Endodermal cell (in vitro differentiated cells): ENCODE measurements at regions not wholly inside any gene's neighbourhood (a gene's known extent, or its start where the extent isn't known, plus 50 kb on each side); places are given as distances from the start of the nearest gene placed in this dataset.

Experiments used
- DNase-seq: peaks from one replicate; pipeline ENCODE4 v3.0.0-alpha.2; 2017
- H3K27ac ChIP-seq: 2 replicates; pipeline ENCODE4 v1.5.1; 2013; ENCODE audit warnings: mild to moderate bottlenecking, low read depth, low read length, moderate library complexity
- H3K27me3 ChIP-seq: 2 replicates; pipeline ENCODE4 v1.6.1; 2013; ENCODE audit warnings: mild to moderate bottlenecking, low read length, moderate library complexity; ENCODE audit not compliant: insufficient read depth, control insufficient read depth, poor library complexity, severe bottlenecking
- H3K36me3 ChIP-seq: 2 replicates; pipeline ENCODE4 v1.7.0; 2013; ENCODE audit warnings: mild to moderate bottlenecking, low read length, moderate library complexity; ENCODE audit not compliant: control insufficient read depth, insufficient read depth
- H3K4me1 ChIP-seq: one replicate; pipeline ENCODE4 v1.7.0; 2013; ENCODE audit warnings: low read length; ENCODE audit not compliant: control insufficient read depth, insufficient read depth
- H3K4me3 ChIP-seq: 2 replicates; pipeline ENCODE4 v1.5.1; 2013; ENCODE audit warnings: mild to moderate bottlenecking, low read length, moderate library complexity
- H3K9ac ChIP-seq: 2 replicates; pipeline ENCODE4 v1.6.1; 2013; ENCODE audit warnings: mild to moderate bottlenecking, low read length, moderate library complexity; ENCODE audit not compliant: poor library complexity, severe bottlenecking; ENCODE audit errors: extremely low read depth
- H3K9me3 ChIP-seq: 2 replicates; pipeline ENCODE4 v1.6.1; 2013; ENCODE audit warnings: mild to moderate bottlenecking, low read length, moderate library complexity; ENCODE audit not compliant: control insufficient read depth
- H3K27ac Mint-ChIP-seq: 2 replicates; pipeline ENCODE4 v1.8.0; 2020; ENCODE audit warnings: mixed read lengths
- H3K27me3 Mint-ChIP-seq: 2 replicates; pipeline ENCODE4 v1.8.0; 2021; ENCODE audit warnings: mild to moderate bottlenecking, mixed read lengths; ENCODE audit not compliant: insufficient read depth
- H3K36me3 Mint-ChIP-seq: 2 replicates; pipeline ENCODE4 v1.8.0; 2020; ENCODE audit warnings: low read depth, mixed read lengths
- H3K4me1 Mint-ChIP-seq: 2 replicates; pipeline ENCODE4 v1.8.0; 2020; ENCODE audit warnings: mixed read lengths
- H3K4me3 Mint-ChIP-seq: 2 replicates; pipeline ENCODE4 v1.8.0; 2020; ENCODE audit warnings: mild to moderate bottlenecking, moderate library complexity, mixed read lengths
- H3K9me3 Mint-ChIP-seq: 2 replicates; pipeline ENCODE4 v1.8.0; 2020; ENCODE audit warnings: mild to moderate bottlenecking, mixed read lengths
- WGBS, 2 experiments: methylation state at CpG; one replicate each; pipeline versions ENCODE4 v1.1.5 to v1.1.7; 2013; ENCODE audit warnings: missing lambda C conversion rate in 2 of 2, mixed read lengths in 1 of 2; ENCODE audit not compliant: insufficient coverage in 1 of 2, insufficient read length in 1 of 2; 5-methylcytosine and 5-hydroxymethylcytosine counted together
- TF ChIP-seq, protein P1 (sequence below): fragments of 200-600 bp; sonication (generic); conservative IDR thresholded peaks from 2 replicates; pipeline ENCODE4 v1.5.0; 2021; ENCODE audit warnings: antibody characterized with exemption, mild to moderate bottlenecking

DNA sequence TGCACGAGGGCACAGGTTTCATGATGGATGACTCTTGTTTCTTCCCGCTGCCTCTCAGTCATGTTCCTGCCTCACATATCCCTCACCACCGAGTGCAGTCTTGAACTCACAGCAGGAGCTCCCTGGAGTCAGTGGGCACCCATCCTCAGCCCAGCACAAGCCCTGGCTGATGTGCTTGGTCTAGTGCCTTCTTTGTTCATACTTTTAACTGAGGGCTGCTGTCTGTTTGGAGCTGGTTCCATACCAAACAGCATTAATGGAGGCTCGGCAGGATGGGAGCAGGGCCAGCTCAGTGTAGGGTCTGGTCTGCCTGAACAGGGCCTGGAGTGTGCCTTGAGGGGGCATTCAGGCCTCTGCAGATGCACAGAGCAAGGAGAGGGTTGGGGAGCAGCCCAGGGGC, 54.5 kb upstream of the GLI2 start:
- Mint-ChIP-seq H3K27me3 (peaks cover 27% of the 10 kb centered on the region), H3K27ac (no peak overlapping the region)
- TF ChIP-seq, protein P1, sequence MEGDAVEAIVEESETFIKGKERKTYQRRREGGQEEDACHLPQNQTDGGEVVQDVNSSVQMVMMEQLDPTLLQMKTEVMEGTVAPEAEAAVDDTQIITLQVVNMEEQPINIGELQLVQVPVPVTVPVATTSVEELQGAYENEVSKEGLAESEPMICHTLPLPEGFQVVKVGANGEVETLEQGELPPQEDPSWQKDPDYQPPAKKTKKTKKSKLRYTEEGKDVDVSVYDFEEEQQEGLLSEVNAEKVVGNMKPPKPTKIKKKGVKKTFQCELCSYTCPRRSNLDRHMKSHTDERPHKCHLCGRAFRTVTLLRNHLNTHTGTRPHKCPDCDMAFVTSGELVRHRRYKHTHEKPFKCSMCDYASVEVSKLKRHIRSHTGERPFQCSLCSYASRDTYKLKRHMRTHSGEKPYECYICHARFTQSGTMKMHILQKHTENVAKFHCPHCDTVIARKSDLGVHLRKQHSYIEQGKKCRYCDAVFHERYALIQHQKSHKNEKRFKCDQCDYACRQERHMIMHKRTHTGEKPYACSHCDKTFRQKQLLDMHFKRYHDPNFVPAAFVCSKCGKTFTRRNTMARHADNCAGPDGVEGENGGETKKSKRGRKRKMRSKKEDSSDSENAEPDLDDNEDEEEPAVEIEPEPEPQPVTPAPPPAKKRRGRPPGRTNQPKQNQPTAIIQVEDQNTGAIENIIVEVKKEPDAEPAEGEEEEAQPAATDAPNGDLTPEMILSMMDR = no peak

DNA sequence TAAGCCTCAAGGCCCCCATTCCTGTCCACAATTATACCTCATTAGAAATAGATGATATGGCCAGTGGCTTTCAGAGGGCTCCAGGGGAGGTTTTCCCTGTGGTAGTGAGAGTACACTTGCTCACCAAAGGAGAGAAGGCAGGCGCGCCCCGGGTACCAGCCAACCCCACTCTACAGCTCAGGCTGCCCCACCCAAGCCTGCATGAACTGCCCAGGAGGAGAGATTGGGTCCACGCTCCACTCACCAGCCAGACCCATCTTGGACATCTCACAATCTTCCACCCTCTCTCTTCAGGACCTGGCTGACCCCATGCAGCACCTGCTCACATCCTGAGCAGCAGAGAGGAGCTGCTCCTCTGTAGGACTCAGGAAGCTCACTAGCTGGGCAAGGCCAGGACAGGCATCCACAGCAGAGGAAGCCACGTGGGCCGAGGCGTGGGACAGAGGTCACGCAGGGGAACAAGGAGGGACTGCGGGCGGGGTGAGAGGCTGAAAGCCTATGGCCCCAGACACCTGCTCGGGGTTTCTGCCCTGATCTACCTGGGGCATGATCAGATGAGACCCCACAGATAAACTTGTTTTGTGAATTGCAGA, 53.9 kb upstream of the GLI2 start:
- no peak overlapping the region for H3K4me3 ChIP-seq
- H3K4me1 ChIP-seq = no peaks in the 10 kb centered on the region
- Mint-ChIP-seq H3K27me3 (peaks cover 21% of the 10 kb centered on the region), H3K27ac (no peak overlapping the region), H3K9me3 (no peaks in the 10 kb centered on the region), H3K36me3 (no peaks in the 10 kb centered on the region), H3K4me3 (no peak overlapping the region), H3K4me1 (no peaks in the 10 kb centered on the region)
- H3K36me3 ChIP-seq = no peaks in the 10 kb centered on the region
- no peak for DNase-seq
- no peaks in the 10 kb centered on the region for H3K9me3 ChIP-seq
- WGBS, 2 experiments = 89 to 93% methylated on average over 7 to 11 of the region's 11 CpGs
- no peak overlapping the region for H3K9ac ChIP-seq
- no peak overlapping the region for H3K27ac ChIP-seq
- peaks cover 17% of the 10 kb centered on the region for H3K27me3 ChIP-seq
- TF ChIP-seq, protein P1 = no peak

More for the DNA sequence above, 54.5 kb upstream of the GLI2 start:
- no peaks in the 10 kb centered on the region for H3K36me3 Mint-ChIP-seq
- H3K4me1 Mint-ChIP-seq = no peaks in the 10 kb centered on the region
- Histone ChIP-seq H3K9me3 (no peaks in the 10 kb centered on the region), H3K36me3 (no peaks in the 10 kb centered on the region), H3K27me3 (peaks cover 23% of the 10 kb centered on the region), H3K9ac (no peak overlapping the region), H3K27ac (no peak overlapping the region), H3K4me1 (no peaks in the 10 kb centered on the region), H3K4me3 (no peak overlapping the region)
- no peak overlapping the region for H3K4me3 Mint-ChIP-seq
- no peak for DNase-seq
- WGBS, 2 experiments = 68 to 69% methylated on average over 4 of the region's 4 CpGs
- no peaks in the 10 kb centered on the region for H3K9me3 Mint-ChIP-seq

DNA sequence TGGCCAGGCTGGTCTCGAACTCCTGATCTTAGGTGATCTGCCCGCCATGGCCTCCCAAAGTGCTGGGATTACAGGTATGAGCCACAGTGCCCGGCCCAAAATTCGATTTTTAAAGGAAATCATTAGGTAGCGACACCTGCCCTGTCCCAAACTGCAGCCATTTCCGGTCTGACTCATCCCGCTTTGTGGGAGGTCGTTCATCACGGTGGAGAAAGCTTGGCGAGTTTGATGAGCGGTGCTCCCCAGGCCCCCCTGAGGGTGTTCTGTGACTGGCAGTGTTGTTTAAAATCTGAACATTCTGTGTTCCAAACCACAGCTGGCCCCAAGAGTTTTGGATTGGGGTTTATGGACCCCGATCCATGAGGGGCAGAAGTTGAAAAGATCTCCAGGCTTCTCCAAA, 53.0 kb upstream of the GLI2 start:
- H3K27me3 Mint-ChIP-seq = peaks cover 19% of the 10 kb centered on the region
- no peaks in the 10 kb centered on the region for H3K4me1 Mint-ChIP-seq
- TF ChIP-seq, protein P1 = no peak
- Histone ChIP-seq H3K4me3 (no peak overlapping the region), H3K27me3 (peaks cover 10% of the 10 kb centered on the region), H3K36me3 (no peaks in the 10 kb centered on the region), H3K27ac (no peak overlapping the region), H3K9ac (no peak overlapping the region), H3K9me3 (no peaks in the 10 kb centered on the region), H3K4me1 (no peaks in the 10 kb centered on the region)
- 79 to 82% methylated on average over 6 to 12 of the region's 12 CpGs for WGBS, 2 experiments
- DNase-seq = no peak
- H3K9me3 Mint-ChIP-seq = no peaks in the 10 kb centered on the region
- H3K27ac Mint-ChIP-seq = no peak overlapping the region
- H3K36me3 Mint-ChIP-seq = no peaks in the 10 kb centered on the region
- no peak overlapping the region for H3K4me3 Mint-ChIP-seq
